HG02970 (cell line): ENCODE measurements at regions not wholly inside any gene's neighbourhood (a gene's known extent, or its start where the extent isn't known, plus 50 kb on each side); places are given as distances from the start of the nearest gene placed in this dataset.

Source experiments
- ATAC-seq: cut with Tn5 transposase; IDR thresholded peaks from one replicate; pipeline ENCODE4 v1.9.1; 2021; ENCODE audit warnings: mild to moderate bottlenecking, moderate library complexity, moderate number of reproducible peaks; ENCODE audit not compliant: unreplicated experiment, low FRiP score

- ATAC-seq: no peak
Measured at GRCh38 chr13:100941377-100942368, 267.1 kb upstream of the TMTC4 start.

GRCh38 chr13:100940658-100941057 is 266.1 kb upstream of the TMTC4 start:
- no peak for ATAC-seq

GRCh38 chr13:100933841-100934240 is 259.2 kb upstream of the TMTC4 start:
- no peak for ATAC-seq

GRCh38 chr13:100922599-100922998 is 248.0 kb upstream of the TMTC4 start:
- ATAC-seq: no peak

GRCh38 chr13:100921139-100921538 is 246.5 kb upstream of the TMTC4 start:
- no peak for ATAC-seq

GRCh38 chr13:100917011-100917410 is 242.4 kb upstream of the TMTC4 start:
- ATAC-seq: no peak

GRCh38 chr13:100913143-100913542 is 238.5 kb upstream of the TMTC4 start:
- ATAC-seq: no peak

GRCh38 chr13:100904293-100904976 is 229.8 kb upstream of the TMTC4 start:
- ATAC-seq: no peak

- no peak for ATAC-seq
Measured at GRCh38 chr13:100899720-100900316, 225.2 kb upstream of the TMTC4 start.

- ATAC-seq: no peak
Measured at GRCh38 chr13:100898431-100898830, 223.8 kb upstream of the TMTC4 start.

- ATAC-seq: no peak
Measured at GRCh38 chr13:100895651-100896050, 221.1 kb upstream of the TMTC4 start.

- ATAC-seq: no peak
Measured at GRCh38 chr13:100892981-100893380, 218.4 kb upstream of the TMTC4 start.

- no peak for ATAC-seq
Measured at GRCh38 chr13:100890645-100891044, 216.1 kb upstream of the TMTC4 start.

GRCh38 chr13:100887729-100888151 is 213.1 kb upstream of the TMTC4 start:
- no peak for ATAC-seq

- no peak for ATAC-seq
Measured at GRCh38 chr13:100883453-100883852, 208.9 kb upstream of the TMTC4 start.

- no peak for ATAC-seq
Measured at GRCh38 chr13:100881291-100881864, 206.8 kb upstream of the TMTC4 start.

GRCh38 chr13:100880166-100880565 is 205.6 kb upstream of the TMTC4 start:
- ATAC-seq: no peak

- ATAC-seq: no peak
Measured at GRCh38 chr13:100879255-100879654, 204.7 kb upstream of the TMTC4 start.

GRCh38 chr13:100876044-100876403 is 201.4 kb upstream of the TMTC4 start:
- ATAC-seq: no peak

- no peak for ATAC-seq
Measured at GRCh38 chr13:100875392-100876043, 200.9 kb upstream of the TMTC4 start.
